Adrenal gland (tissue), 9 donors: ENCODE measurements at regions not wholly inside any gene's neighbourhood (a gene's known extent, or its start where the extent isn't known, plus 50 kb on each side); places are given as distances from the start of the nearest gene placed in this dataset.

Experiments used
- DNase-seq, 7 donors: peaks; one replicate each; pipeline ENCODE4 v3.0.0-alpha.2; 2019 to 2020
- H3K27ac ChIP-seq, 5 donors: fragments of 200-600 bp; sonication (generic) in 4 of 5; 1 replicate in 3 of 5; 2 replicates in 2 of 5; pipeline versions ENCODE4 v1.5.1 to v1.8.0; 2016 to 2020; ENCODE audit warnings: mild to moderate bottlenecking in 1 of 5
- H3K27me3 ChIP-seq: fragments of 200-600 bp; 2 replicates; pipeline ENCODE4 v1.8.0; 2021
- H3K36me3 ChIP-seq, 2 donors: fragments of 200-600 bp; replicated peaks in 1 of 2; 1 replicate in 1 of 2; 2 replicates in 1 of 2; pipeline versions ENCODE4 v1.5.1 to v1.8.0; 2018 to 2022
- H3K4me1 ChIP-seq, 2 donors: fragments of 200-600 bp; replicated peaks in 1 of 2; 1 replicate in 1 of 2; 2 replicates in 1 of 2; pipeline versions ENCODE4 v1.5.1 to v1.8.0; 2018 to 2021
- H3K4me3 ChIP-seq, 4 donors: fragments of 200-600 bp; sonication (generic) in 3 of 4; one replicate each; pipeline ENCODE4 v1.5.1; 2016 to 2018
- H3K9me3 ChIP-seq, 3 donors: fragments of 200-600 bp; sonication (generic) in 1 of 3; replicated peaks in 1 of 3; 1 replicate in 2 of 3; 2 replicates in 1 of 3; pipeline versions ENCODE4 v1.5.1 to v1.8.0; 2016 to 2021
- CTCF ChIP-seq, 6 experiments: fragments of 450-650 bp in 4 of 6; fragments of 200-600 bp in 2 of 6; sonication (generic) in 1 of 6; IDR thresholded peaks; 1 replicate in 5 of 6; 2 replicates in 1 of 6; pipeline versions ENCODE4 v1.5.1 to v1.8.0; 2016 to 2021; ENCODE audit warnings: antibody characterized with exemption in 6 of 6, mild to moderate bottlenecking in 2 of 6, moderate library complexity in 1 of 6
- POLR2A ChIP-seq, 2 donors: fragments of 450-650 bp; IDR thresholded peaks; one replicate each; pipeline ENCODE4 v1.6.1; 2017; ENCODE audit warnings: antibody characterized with exemption in 2 of 2, mild to moderate bottlenecking in 2 of 2, moderate library complexity in 1 of 2
- WGBS, 4 donors: extraction: QIAGEN DNeasy Blood & Tissue Kit in 2 of 4; methylation state at CpG; one replicate each; pipeline versions ENCODE4 v1.1.5 to v1.1.7; 2013 to 2017; 5-methylcytosine and 5-hydroxymethylcytosine counted together
- intact Hi-C, 2 donors: fragments of 100-400 bp; cut with DNase I; formaldehyde crosslinking; loops; one replicate each; pipeline versions ENCODE4 v1.14.1 to v1.15.0; 2022 to 2023
- donor health status: healthy with polysubstance abuse.
- donor health status: Bipolar disorder and iron deficiency.
- donor health status: DM: yes; HTN: yes; CAD: no.
- donor health status: DM: no; HTN: no; CAD: no.
- donor health status: DM: no; HTN: no; CAD: no.

DNA sequence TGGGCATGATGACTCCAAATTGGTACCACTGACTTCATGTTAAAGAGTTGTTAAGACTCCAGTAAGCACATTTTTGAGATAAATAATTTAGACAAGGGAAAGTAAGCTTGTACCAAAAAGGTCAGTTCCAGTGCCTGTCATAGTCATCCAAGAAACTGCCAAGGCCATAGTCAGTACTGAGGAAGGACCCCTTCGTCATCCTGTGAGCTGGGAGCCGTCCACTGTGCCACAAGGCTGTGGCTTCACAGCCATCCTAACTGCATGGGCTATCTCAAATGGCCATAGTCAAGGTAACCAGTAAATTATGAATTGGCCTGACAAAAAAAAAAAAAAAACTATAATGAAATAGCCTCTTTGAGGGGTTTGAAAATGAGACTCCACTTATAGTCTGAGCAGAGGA lies 207.2 kb downstream of the C7orf25 start:
- intact Hi-C loops, result no loop called here
- Histone ChIP-seq H3K27me3 (no peaks in the 10 kb centered on the region), H3K9me3 (no peaks in the 10 kb centered on the region), H3K4me1 (peaks cover 0 to 20% of the 10 kb centered on the region in 2 donors), H3K27ac (no peak overlapping the region), H3K4me3 (no peak overlapping the region), H3K36me3 (no peaks in the 10 kb centered on the region)
- WGBS, 4 donors, result 22 to 48% (median 45%) methylated on average over 2 of the region's 2 CpGs
- DNase-seq, result peak in 5 of 7 donors; percentile 22 to 67 (median 35)
- TF ChIP-seq CTCF (IDR thresholded peaks at IDR 0.05) (no peak), POLR2A (IDR thresholded peaks at IDR 0.05) (no peak)

DNA sequence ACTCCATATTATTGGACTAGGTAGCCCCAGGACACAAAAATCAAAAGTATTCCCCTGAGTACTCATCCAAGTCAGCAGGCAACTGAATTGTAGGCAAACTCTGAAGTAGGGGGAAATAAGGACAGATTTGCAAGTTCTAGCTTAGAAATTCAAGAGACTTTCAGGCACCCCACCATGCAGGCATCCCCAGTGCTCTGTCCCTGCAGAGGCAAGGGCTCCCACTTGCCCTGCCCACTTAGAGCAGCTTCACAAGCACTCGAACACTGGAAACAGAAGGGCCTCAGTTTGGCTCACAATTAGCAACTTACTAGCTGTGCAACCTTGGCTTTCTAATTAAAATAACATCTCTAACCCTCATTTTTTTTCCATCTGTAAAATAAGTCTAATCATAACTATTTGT lies 209.2 kb downstream of the C7orf25 start:
- intact Hi-C loops, result no loop called here
- no peak overlapping the region for H3K4me3 ChIP-seq
- no peak overlapping the region for H3K27ac ChIP-seq
- H3K4me1 ChIP-seq, result peaks cover 0 to 25% of the 10 kb centered on the region in 2 donors
- H3K9me3 ChIP-seq, result no peaks in the 10 kb centered on the region
- no peak for DNase-seq
- no peaks in the 10 kb centered on the region for H3K36me3 ChIP-seq
- no peak for TF ChIP-seq CTCF (IDR thresholded peaks at IDR 0.05)
- no peak for TF ChIP-seq POLR2A (IDR thresholded peaks at IDR 0.05)
- H3K27me3 ChIP-seq, result no peaks in the 10 kb centered on the region
- 58 to 80% (median 75%) methylated on average over 1 of the region's 1 CpG for WGBS, 4 donors

GRCh38 chr7:42700406-42701327 lies 211.2 kb downstream of the C7orf25 start:
- DNase-seq, result peak in 6 of 7 donors; percentile 36 to 64 (median 49)
- H3K9me3 ChIP-seq, result no peaks in the 10 kb centered on the region
- TF ChIP-seq POLR2A (IDR thresholded peaks at IDR 0.05) (no peak), CTCF (IDR thresholded peaks at IDR 0.05) (no peak)
- H3K27ac ChIP-seq, result peak overlapping the region in 2 of 5 donors; percentile 3 to 52
- no peaks in the 10 kb centered on the region for H3K36me3 ChIP-seq
- intact Hi-C loops, result no loop called here
- peaks cover 0 to 34% of the 10 kb centered on the region in 2 donors for H3K4me1 ChIP-seq
- H3K4me3 ChIP-seq, result no peak overlapping the region
- 32 to 41% (median 38%) methylated on average over 6 of the region's 6 CpGs for WGBS, 4 donors
- H3K27me3 ChIP-seq, result no peaks in the 10 kb centered on the region

DNA sequence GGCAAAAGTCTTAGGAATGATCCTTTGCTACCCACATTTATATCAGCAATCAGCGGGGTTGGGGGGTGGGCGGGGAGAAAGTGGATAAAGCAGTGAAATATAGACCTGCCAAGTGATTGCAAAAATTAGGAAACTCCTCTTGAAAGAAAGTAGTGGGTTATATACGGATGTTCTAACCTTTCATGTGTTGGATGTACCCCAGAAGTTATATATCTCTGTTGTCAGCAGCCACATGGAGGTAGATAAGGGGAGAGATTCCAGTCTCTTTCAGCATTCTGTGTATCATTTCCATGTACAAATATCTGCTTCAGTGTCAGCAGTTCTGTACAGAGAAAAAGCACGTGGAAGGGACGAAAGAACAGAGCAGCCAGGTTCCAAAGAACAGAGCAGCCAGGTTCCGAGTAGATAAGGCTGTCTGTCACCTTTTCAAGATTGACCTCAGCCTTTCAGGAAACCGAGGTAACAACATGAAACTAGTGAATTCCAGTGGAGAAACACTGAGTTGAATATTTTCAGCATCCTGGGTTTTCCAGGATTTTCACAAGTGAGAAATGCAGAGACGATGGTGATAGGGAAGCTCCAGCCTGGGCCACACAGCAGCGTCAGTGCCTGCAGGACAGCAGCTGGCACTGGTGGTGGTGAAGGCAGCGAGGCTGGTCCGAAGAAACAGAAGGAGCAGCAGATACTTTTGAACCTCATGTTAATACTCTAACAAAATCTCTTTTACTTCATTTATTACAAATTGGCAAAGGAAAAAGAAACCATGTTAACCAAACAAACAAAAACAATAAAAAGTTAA lies 212.3 kb downstream of the C7orf25 start:
- no peaks in the 10 kb centered on the region for H3K27me3 ChIP-seq
- H3K4me3 ChIP-seq, result no peak overlapping the region
- intact Hi-C loops, result loop anchor here in 1 of 2 donors (10.0 kb wide), 2 partner anchors 135 to 755 kb away; no protein-coding TSS in a partner anchor
- no peaks in the 10 kb centered on the region for H3K36me3 ChIP-seq
- DNase-seq, result no peak
- no peaks in the 10 kb centered on the region for H3K9me3 ChIP-seq
- whole genome bisulfite sequencing, 4 donors, result 37 to 53% (median 51%) methylated on average over 11 of the region's 11 CpGs
- H3K27ac ChIP-seq, result peak overlapping the region in 2 of 5 donors; percentile 3 to 31
- TF ChIP-seq POLR2A (IDR thresholded peaks at IDR 0.05), result no peak
- TF ChIP-seq CTCF (IDR thresholded peaks at IDR 0.05), result no peak
- peaks cover 0 to 28% of the 10 kb centered on the region in 2 donors for H3K4me1 ChIP-seq
